Middle frontal gyrus (tissue), 1 donor: ENCODE measurements at regions not wholly inside any gene's neighbourhood (a gene's known extent, or its start where the extent isn't known, plus 50 kb on each side); places are given as distances from the start of the nearest gene placed in this dataset.

ENCODE experiments used
- DNase-seq: peaks from one replicate; pipeline ENCODE4 v3.0.0-alpha.2; 2015; ENCODE audit warnings: low spot score; ENCODE audit errors: extremely low spot score

DNA sequence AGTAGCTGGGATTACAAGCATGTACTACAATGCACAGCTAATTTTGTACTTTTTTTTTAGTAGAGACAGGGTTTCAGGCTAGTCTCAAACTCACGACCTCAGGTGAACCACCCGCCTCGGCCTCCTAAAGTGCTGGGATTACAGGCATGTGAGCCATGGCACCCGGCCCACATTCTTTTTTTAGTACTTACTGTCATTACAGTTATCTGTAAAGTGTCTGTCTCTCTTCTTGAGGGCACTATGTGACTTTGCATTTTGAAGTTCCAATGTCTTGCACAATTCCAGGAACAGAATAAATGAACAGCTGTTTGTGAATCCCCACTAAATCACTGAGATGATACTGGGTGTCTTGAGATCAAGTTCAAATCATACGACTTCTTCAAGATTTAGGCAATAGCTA is 1540.3 kb downstream of the CDH11 start:
- no peak for DNase-seq

DNA sequence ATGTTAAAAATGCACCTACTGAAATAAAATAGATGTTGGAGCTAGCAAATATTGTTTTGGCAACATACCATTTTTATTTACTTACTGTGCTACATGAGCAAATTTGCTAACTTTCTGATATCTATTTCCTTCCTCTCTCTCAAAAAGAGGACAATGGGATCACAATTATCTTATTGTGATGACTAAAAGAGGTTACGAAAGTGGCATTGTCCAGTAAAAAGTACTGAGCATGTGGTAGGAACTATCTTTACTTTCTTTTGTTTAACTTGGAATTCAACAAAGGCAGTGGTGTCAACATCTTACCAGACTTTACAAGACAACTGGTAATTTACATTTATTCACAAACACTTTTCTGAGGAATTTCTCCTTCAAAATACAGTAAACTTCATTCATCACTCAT is 1542.6 kb upstream of the CDH8 start:
- DNase-seq = no peak

DNA sequence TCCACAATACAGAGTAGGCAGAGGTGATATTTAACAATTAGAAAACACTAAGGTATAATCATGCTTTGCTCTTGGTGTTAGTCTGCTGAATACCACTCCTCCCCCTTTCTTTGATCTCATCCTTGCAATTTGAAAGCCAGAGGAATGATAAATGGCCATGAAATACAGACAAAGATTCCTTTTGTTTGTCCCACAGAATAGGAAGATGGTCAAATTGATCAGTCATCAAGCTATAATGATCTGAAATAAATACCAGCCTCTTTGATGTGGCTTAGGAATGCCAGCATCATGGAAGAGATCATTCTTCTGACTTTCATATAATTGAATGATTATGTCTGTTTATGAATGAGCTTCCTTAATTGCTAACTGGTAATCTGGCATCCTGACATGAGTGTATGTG is 1541.7 kb upstream of the CDH8 start:
- DNase-seq = no peak

DNA sequence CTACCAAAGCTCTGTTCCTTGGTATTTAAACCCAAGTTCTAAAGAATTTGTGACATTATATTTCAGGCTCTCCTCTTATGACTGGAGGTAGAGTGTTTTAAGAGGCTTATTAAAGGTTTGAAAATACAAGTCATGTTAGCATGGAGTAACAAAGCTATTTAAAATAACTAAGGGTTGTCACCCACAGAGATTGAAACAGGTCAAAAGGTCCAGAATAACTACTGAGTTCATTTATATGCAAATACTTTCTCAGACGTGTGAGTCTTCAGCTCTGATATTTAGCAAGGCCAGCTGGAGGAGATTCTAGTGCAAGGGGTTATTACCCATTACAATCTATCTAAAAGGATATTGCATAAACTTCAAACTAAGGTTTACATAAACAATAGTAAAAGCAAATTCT is 1538.8 kb upstream of the CDH8 start:
- no peak for DNase-seq

DNA sequence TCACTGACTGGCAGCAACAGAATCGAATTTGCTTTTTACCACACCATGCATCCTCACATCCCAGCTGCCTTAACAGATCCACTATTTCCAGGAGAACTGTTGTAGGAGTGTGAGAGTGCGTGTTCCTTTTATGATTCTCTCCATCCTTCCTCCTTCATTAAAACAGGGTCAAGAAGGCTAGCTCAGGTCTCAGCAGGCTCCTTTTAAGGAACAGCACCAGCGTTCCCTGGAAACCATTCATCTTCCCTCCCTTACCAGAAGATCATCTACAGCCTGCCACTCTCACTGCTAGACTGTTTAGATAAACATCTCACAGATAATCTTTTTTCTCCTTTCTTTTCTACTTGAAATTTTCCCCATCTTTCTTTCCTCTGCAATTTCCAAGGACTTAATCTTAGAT is 1531.9 kb upstream of the CDH8 start:
- no peak for DNase-seq

DNA sequence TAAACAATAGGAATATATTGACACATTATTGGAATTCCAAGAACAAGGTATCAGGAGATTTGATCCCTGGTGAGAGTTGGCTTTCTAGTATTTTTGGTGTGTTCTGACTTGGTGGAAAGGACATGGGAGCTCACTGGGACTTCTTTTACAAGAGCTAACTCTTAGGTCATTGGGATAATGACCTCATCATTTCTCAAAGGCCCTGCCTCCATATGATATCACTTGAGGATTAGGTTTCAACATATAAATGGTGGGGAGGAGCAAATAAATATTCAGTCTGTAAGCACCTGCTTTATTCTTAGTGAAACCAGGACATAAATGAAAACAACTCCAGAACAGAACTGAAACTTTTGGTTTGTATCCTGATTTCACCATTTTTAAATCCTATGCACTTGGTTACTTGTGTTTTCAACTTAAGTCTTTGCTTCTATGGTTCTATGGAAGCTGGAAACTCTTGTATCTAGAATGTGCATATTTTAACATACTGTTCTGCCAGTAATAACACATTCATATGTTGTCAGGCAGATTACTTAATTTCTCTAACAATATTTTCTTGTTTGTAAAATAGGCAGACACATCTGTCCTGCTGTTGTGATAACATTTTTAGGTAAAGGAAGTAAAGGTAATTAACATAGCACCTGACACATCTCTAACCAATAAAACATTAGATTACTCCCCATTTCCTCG is 1527.7 kb upstream of the CDH8 start:
- no peak for DNase-seq

DNA sequence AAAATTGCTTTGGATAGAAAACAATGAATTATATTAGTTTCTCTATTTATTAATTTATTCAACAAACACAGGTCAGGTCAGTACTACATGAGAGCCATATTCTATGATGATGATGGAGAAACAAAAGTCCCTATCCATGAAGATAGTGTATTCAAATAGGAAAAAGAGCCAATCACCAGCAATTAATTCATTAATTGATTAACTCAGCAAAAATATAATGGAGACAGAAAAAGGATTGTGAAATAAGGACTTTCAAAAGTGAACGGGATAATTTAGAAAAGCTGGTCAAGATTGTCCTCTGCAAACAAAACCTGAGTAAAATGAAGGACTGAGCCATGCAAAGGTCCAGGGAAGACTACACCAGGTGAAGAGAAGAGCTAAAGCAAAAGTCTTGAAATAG is 1517.7 kb upstream of the CDH8 start:
- DNase-seq = no peak

DNA sequence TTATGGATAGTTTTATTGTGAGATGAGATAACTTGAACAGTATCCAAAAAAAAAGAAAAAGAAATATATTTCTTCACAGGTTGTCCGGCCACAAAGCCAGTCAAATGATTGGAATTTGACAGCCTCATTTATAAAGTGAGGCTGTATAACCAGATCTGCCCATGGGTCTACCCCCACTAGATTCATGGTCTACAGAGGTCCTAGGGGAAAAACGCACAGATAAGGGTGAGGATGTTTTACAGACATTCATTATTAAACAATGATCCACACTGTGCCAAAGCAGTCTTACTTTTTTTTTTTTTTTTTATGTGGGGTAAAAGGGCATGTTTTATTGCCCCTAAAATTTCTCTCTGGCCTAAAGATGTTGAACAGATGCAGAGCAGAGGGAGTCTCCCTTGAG is 1503.0 kb upstream of the CDH8 start:
- DNase-seq = no peak

DNA sequence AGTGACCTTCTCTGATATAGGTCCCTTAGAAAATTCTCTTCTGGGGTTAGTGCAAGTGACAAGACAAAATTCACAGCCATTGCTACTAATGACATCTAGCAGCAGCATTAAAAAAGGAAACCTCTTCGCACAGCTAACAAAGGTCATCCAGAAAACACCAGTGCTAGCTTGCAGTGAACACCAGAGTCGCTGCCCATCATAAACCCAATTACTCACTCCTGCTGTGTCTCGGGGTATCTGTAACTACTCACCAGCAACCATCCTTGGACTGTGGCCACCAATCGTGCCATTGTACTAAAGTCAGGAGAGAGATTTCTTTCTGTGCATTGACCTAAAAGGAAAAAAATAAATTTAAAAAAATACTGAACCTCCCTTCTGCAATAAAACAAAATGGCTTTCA is 1494.7 kb upstream of the CDH8 start:
- DNase-seq = no peak

DNA sequence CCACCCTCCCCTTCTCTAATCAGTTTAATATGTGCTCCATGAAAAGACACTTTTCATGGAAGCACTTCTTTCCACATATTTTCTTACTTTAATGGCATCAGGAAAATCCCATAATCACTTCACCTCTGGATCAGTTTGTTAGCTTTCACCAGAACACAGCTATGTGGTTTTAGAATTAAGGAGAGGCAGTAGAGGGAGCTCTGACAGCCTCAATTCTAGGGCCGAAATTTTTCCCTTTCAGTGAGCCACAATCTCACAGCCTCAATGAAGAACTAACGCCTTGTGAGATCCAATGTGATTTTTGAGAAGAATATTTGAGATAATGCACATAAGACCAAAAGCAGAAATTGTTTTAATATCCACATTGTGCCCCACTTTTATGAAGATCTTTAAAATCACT is 1494.0 kb upstream of the CDH8 start:
- no peak for DNase-seq

DNA sequence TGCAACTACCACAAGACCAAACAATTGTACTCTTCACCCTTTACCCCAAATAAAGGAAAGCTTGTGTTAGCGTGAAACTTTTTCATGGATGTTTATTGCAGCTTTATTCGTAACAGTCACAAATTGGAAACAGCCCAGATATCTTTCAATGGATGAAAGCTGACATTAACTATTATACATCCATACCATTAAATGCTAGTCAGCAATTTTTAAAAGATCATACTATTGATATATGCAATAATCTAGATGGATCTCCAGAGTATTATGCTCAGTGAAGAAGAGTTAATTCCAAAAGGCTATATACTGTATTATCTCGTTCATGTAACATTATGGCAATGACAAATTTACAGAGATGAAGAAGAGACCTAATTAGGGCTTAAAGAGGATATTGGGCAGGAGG is 1491.2 kb upstream of the CDH8 start:
- DNase-seq = no peak

DNA sequence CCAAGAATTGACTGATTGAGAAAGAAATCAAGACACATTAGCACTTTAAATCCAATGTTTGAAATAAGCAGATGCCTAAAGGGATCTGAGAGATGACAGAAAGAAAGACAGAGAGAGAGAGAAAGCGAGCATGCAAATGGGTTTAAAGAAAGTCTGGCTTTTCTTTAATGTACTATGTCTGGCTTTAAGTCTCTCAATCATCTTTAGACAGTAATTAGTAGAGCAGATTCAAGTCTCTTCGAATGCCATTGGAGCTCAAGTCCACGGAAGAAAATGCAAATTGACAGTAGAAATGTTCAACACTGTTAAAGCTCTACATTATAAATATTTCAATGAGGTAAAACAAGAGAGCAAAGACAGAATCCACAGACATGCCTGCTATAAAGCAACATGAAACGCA is 1480.2 kb upstream of the CDH8 start:
- no peak for DNase-seq

DNA sequence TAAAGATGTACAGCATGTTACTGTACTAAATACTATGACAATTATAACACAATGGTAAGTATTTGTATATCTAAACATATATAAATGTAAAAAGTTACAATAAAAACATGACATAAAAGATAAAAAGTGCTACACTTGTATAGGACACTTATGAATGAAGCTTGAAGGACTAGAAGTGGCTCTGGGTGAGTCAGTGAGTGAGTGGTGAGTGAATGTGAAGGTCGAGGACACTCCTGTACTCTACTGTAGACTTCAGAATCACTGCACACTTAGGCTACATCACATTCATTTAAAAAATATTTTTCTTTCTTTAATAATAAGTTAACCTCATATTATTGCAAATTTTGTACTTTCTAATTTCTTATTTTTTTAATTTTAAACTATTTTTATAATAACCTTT is 1476.7 kb upstream of the CDH8 start:
- no peak for DNase-seq

DNA sequence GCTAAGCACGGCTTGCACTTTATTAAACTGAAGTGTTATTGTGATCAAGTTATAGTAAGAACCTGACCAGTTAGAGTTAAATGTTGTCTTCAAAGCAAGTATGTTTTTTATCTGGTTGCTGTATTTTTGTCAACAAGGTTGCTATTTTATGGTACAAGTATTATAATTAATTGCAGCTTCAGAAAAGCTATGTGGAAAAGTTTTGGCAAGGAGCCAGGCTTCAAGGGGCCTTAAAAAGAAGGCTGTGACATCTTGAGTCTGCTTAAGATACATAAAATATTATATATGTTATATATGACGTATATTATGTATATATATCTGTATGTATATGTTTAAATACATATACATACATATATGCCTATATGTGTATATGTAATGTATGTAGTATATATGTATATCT is 1461.2 kb upstream of the CDH8 start:
- no peak for DNase-seq

DNA sequence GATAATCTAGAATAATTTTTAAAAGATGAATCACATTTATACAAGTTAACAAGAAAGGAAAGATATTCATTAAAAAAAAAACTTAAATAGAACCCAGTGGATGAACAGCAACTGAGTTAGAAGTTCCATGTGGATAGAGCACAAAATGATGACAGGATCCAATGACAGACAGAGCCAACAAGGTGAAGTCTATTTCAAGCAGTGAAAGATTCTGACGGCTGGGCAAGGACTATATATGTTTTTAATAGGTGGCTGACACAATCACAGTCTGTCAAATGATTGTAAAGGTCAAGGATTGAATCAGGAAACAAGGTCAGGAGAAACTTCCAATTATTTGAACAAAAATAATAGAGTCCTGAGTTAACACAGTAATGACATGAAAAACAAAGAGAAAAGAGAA is 1460.0 kb upstream of the CDH8 start:
- DNase-seq = no peak

DNA sequence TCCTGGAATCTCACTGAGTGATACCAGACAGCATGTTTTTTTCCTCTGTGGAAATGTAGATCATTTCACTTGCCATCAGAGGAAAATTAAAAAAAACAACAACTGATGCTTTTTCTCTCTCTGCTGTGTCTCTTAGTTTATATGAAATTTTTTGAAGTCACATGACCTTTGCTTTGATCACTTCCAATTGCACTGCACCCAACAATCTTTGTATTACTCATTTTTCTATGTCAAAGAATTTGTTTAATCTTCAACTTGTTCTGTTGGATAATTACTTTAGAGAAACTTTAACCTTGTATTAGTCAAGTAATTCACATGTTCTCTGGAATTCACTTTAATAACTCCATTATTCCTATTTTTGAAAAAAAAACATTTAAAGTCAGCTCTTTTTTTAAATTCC is 1452.7 kb upstream of the CDH8 start:
- DNase-seq = no peak

DNA sequence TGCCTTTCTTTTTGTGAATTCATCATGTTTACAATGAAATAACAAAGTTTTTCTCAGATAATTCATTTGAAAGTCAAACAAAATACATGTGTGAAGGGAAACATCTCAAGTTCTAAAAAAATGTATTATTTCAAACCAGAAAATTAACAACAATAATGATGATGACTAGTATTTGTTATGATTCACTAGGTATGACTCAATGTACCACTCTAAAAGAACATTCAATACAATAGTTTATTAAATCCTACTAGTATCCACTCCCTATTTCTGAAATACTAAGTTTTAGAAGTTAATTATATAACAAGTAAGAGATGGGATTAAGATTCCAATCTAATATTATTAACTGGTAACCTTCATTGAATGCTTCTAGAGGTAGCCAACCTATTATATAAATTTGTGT is 1444.8 kb upstream of the CDH8 start:
- no peak for DNase-seq

DNA sequence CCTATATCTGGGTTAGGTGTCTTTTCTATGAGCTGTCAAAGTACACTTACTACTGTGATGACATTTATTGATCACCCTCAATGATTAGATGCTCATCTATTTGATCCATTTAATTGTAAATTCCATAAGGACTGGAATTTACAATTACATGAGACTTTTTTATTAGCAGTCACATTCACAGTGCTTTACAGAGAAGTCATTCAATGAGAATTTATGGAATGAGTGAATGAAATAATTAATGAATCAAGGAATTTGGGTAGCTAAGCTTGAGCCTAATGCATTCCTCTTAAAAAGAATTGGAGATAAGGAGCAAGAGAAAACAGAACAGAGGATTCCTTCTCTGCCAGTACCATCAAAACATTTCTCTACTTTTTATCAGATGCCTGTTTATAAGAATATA is 1437.5 kb upstream of the CDH8 start:
- DNase-seq = no peak

DNA sequence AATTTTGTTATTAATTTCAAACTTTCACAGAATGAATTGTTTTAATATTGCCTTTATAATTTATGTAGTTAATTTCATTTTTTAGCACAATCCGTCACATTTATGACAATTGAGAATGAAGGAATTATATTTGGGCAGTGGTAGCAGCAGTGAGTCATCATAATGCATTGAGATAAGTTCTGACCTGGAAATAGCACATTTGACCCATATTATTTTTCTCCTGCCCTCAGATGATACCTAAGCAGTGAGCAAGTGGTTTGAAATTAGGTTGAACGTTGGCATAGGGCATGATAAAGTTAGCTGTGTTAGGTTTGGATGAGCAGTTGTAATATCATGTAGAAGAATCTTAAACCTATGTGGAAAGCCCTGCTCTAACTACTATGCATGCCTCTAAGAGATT is 1431.3 kb upstream of the CDH8 start:
- no peak for DNase-seq

DNA sequence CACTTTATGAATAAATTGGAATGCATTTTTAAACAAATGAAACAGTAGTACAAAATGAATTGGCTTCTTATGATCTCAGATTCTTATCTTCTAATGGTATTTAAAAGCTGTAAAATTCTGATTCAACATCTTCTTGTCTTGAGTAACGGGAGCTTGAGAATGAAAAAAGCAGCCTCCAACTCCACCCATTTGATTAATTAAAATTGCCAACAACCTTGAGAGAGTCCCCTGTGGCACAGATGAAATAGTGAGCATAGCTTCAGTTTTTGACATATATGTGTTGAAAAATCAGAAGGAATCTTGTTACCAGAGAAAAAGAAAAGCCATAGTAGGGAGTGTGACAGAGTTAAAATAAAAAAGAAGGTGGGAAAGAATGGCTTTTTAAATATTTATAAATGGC is 1426.1 kb upstream of the CDH8 start:
- no peak for DNase-seq

DNA sequence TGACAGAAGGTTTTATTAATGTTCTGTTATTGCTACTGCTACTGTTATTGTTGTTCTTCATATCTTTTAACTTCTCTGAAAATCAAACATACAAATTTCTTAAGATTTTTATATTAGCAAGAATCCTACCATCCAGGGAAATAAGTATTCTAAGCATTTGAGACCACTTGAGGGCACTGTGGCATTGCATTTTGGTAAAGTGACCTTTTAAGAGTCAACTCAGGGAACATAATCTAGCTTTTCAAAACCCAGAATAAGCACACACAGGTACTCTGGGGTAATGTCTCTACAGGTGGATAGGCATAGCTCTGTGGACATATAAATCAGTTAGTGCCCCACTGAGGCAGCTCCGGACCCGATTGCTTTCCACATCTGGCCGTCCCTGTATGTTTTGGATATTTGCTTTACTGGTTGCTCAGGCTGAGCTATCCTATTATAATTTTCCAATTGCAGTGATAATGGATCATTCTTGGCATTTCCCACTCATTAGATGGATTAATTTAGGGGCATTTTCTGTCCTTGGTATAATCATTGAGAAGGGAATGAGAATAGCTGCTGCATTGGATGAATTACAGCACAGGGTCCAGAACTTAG is 1425.1 kb upstream of the CDH8 start:
- peak; percentile 18 for DNase-seq

DNA sequence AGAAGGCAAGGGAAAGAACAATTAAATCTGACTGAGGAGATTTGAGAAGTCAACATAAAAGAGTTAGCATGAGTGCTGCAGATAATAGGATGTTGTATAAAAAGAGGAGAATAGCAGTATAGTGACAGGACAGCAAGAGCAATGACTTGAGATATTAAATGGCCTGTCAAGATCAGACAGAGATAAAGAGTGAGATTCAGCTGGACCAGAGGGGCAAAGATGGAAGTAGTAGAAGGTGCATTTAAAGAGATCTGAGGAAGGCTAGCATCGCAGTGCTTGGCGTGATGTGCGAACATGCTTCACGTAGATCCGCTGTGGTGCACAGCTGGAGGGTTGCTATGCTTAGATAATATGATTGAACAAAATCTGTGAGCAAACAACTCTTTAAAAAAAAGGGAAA is 1422.6 kb upstream of the CDH8 start:
- no peak for DNase-seq

DNA sequence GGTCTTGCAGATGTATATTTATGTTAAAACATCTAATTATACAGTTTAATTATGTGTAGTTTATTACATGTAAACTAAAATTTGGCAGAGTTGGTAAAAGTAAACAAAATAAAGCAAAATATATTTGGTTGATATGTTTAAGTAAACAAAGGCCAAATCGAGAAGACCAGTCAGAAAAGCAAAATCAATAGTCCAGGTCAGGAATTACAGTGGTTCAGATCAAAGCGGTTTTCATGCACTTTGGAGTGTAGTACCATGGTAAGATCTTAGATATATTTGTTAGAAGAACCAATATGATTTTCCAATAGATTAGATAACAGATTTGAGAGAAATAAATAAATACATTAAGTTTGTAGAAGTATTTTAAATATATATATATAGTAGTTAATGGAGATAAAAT is 1421.6 kb upstream of the CDH8 start:
- no peak for DNase-seq

DNA sequence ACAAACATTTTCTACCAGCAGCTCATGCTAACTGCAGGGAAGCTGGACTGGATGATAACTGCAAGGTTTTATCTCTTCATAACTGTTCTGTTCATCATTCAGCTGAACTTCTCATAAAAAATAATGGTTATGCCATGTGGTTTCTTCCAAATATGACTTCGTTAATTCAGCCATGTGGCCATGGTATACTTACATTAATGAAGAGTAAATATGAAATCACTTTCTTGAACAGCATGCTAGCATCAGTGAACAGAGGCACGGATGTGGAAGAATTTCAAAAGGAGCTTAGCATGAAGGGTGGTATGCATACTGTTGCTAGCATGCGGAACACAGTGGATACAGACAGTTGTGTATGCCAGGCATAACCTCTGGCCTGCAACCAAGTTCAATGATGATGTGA is 1417.0 kb upstream of the CDH8 start:
- DNase-seq = no peak
